GM23248 (cell line): ENCODE measurements at regions not wholly inside any gene's neighbourhood (a gene's known extent, or its start where the extent isn't known, plus 50 kb on each side); places are given as distances from the start of the nearest gene placed in this dataset.

ENCODE experiments used
- EZH2 ChIP-seq: fragments of 200-600 bp; sonication (generic); IDR thresholded peaks from 2 replicates; pipeline ENCODE4 v1.6.1; 2018; ENCODE audit warnings: antibody characterized with exemption, mild to moderate bottlenecking; ENCODE audit not compliant: insufficient read depth, poor library complexity, severe bottlenecking
- EZH2phosphoT487 ChIP-seq: fragments of 200-600 bp; sonication (generic); IDR thresholded peaks from 2 replicates; pipeline ENCODE4 v1.6.1; 2018; ENCODE audit warnings: antibody characterized with exemption, moderate library complexity, mild to moderate bottlenecking, low read depth; ENCODE audit not compliant: insufficient read depth

GRCh38 chr5:2167671-2168070 is 284.9 kb upstream of the IRX4 start:
- TF ChIP-seq EZH2, result no peak
- TF ChIP-seq EZH2phosphoT487, result no peak
